GM12878 (cell line): ENCODE measurements at regions not wholly inside any gene's neighbourhood (a gene's known extent, or its start where the extent isn't known, plus 50 kb on each side); places are given as distances from the start of the nearest gene placed in this dataset.

Experiments used
- ATAC-seq: fragments of 200-7000 bp; cut with Tn5 transposase; 3 replicates; pipeline ENCODE4 v1.9.1; 2020; ENCODE audit warnings: mild to moderate bottlenecking, moderate library complexity
- BruUV-seq: library from RNA; stranded (reverse); fragments of 400-500 nt; replicated peaks from 2 replicates; lab custom pipeline; 2021; lab: Mats Ljungman, UMichigan
- CTCF ChIA-PET: fragments of 300-600 bp; sonication (Branson Sonifier 250); formaldehyde crosslinking; extraction: SDS; loops from one replicate; lab custom pipeline; 2021; ENCODE audit warnings: inconsistent platforms; lab: Yijun Ruan, JAX
- POLR2A ChIA-PET: fragments of 350-600 bp; formaldehyde crosslinking; extraction: SDS; loops from one replicate; lab custom pipeline; 2021; ENCODE audit warnings: inconsistent platforms; lab: Charles Lee
- RAD21 ChIA-PET: fragments of 300-600 bp; sonication (Branson Sonifier 250); formaldehyde crosslinking; loops from one replicate; lab custom pipeline; 2023; ENCODE audit warnings: antibody characterized with exemption; ENCODE audit not compliant: unreplicated experiment; lab: Charles Lee
- SMC1A ChIA-PET: fragments of 300-600 bp; sonication (Branson Sonifier 250); formaldehyde crosslinking; loops from one replicate; lab custom pipeline; 2023; ENCODE audit not compliant: unreplicated experiment, uncharacterized antibody; lab: Charles Lee
- DNase-seq: peaks from one replicate; pipeline ENCODE4 v3.0.0-alpha.2; 2011; ENCODE audit warnings: low read depth, low spot score
- FAIRE-seq: peaks from 3 replicates; lab custom pipeline; 2011; peaks lifted over from hg19 to GRCh38; lab: Jason Lieb, UNC
- H2AFZ ChIP-seq: 2 replicates; pipeline ENCODE4 v1.6.0; 2011; ENCODE audit warnings: low read depth, low read length, control low read depth; ENCODE audit not compliant: control insufficient read depth
- H3K27ac ChIP-seq: 2 replicates; pipeline ENCODE4 v1.5.1; 2011; ENCODE audit warnings: control low read depth; ENCODE audit not compliant: control insufficient read depth, insufficient read depth
- H3K27me3 ChIP-seq, 2 experiments: replicated peaks in 1 of 2; 2 replicates each; pipeline versions ENCODE4 v1.6.0 to v1.6.1; 2011; ENCODE audit warnings: low read length in 1 of 2; ENCODE audit not compliant: control insufficient read depth in 2 of 2, insufficient read depth in 2 of 2
- H3K36me3 ChIP-seq, 2 experiments: 2 replicates each; pipeline ENCODE4 v1.5.1; 2011; ENCODE audit warnings: low read length in 1 of 2; ENCODE audit not compliant: control insufficient read depth in 2 of 2, insufficient read depth in 2 of 2
- H3K4me1 ChIP-seq: 2 replicates; pipeline ENCODE4 v1.6.1; 2011; ENCODE audit warnings: mild to moderate bottlenecking, low read length, moderate library complexity, mixed read lengths; ENCODE audit not compliant: control insufficient read depth, insufficient read depth
- H3K4me2 ChIP-seq: 2 replicates; pipeline ENCODE4 v1.6.0; 2011; ENCODE audit warnings: control low read depth; ENCODE audit not compliant: control insufficient read depth, insufficient read depth
- H3K4me3 ChIP-seq: fragments of 200-600 bp; sonication (generic); 2 replicates; pipeline ENCODE4 v1.5.1; 2016
- H3K79me2 ChIP-seq: 2 replicates; pipeline ENCODE4 v1.6.0; 2011; ENCODE audit warnings: low read length; ENCODE audit not compliant: control insufficient read depth, insufficient read depth
- H3K9ac ChIP-seq: 2 replicates; pipeline ENCODE4 v1.8.0; 2011; ENCODE audit warnings: low read length, control low read depth, mixed read lengths; ENCODE audit not compliant: control insufficient read depth, insufficient read depth
- H3K9me3 ChIP-seq: replicated peaks from 3 replicates; pipeline ENCODE4 v1.5.1; 2011; ENCODE audit warnings: mild to moderate bottlenecking, low read length; ENCODE audit not compliant: control insufficient read depth, insufficient read depth
- H4K20me1 ChIP-seq: 2 replicates; pipeline ENCODE4 v1.6.0; 2011; ENCODE audit not compliant: control insufficient read depth, insufficient read depth
- BCL3 ChIP-seq: IDR thresholded peaks from 2 replicates; pipeline ENCODE4 v1.6.1; 2011; ENCODE audit warnings: borderline replicate concordance, low read depth, mild to moderate bottlenecking, moderate library complexity, low read length; ENCODE audit not compliant: insufficient read depth, poor library complexity, severe bottlenecking
- CBFB ChIP-seq: IDR thresholded peaks from 2 replicates; pipeline ENCODE4 v1.6.1; 2016; ENCODE audit warnings: antibody characterized with exemption, low read depth
- E2F8 ChIP-seq: fragments of 450-650 bp; IDR thresholded peaks from 2 replicates; pipeline ENCODE4 v1.6.1; 2018; ENCODE audit warnings: mild to moderate bottlenecking, low read depth, moderate library complexity; ENCODE audit not compliant: partially characterized antibody
- FOXK2 ChIP-seq: fragments of 450-650 bp; IDR thresholded peaks from 2 replicates; pipeline ENCODE4 v1.6.1; 2017; ENCODE audit warnings: mild to moderate bottlenecking, moderate library complexity
- IRF4 ChIP-seq: IDR thresholded peaks from 2 replicates; pipeline ENCODE4 v1.6.1; 2011; ENCODE audit warnings: low read depth, low read length
- JUNB ChIP-seq: IDR thresholded peaks from 2 replicates; pipeline ENCODE4 v1.6.1; 2016; ENCODE audit warnings: antibody characterized with exemption, mild to moderate bottlenecking
- JUND ChIP-seq: IDR thresholded peaks from 2 replicates; pipeline ENCODE4 v1.6.1; 2012; ENCODE audit warnings: low read depth, mild to moderate bottlenecking, low read length, improper control_type of control experiment, moderate library complexity
- MYC ChIP-seq: IDR thresholded peaks from 2 replicates; pipeline ENCODE4 v1.6.1; 2011; ENCODE audit warnings: mild to moderate bottlenecking, low read length, moderate library complexity, inconsistent platforms; ENCODE audit not compliant: insufficient read depth, insufficient replicate concordance, insufficient read length, severe bottlenecking
- NFXL1 ChIP-seq: fragments of 450-650 bp; IDR thresholded peaks from 2 replicates; pipeline ENCODE4 v1.6.1; 2017; ENCODE audit warnings: antibody characterized with exemption, mild to moderate bottlenecking, borderline replicate concordance
- POLR2AphosphoS5 ChIP-seq: IDR thresholded peaks from 2 replicates; pipeline ENCODE4 v1.6.1; 2011; ENCODE audit warnings: mild to moderate bottlenecking, low read length, inconsistent platforms
- RBBP5 ChIP-seq: fragments of 200-600 bp; sonication (generic); conservative IDR thresholded peaks from 2 replicates; pipeline ENCODE4 v1.6.1; 2016
- SMARCA5 ChIP-seq: fragments of 450-650 bp; IDR thresholded peaks from 2 replicates; pipeline ENCODE4 v1.6.1; 2017; ENCODE audit warnings: mild to moderate bottlenecking
- SUPT20H ChIP-seq: IDR thresholded peaks from 2 replicates; pipeline ENCODE4 v1.6.1; 2011; ENCODE audit warnings: low read depth, mild to moderate bottlenecking, low read length, moderate library complexity, borderline replicate concordance; ENCODE audit not compliant: control insufficient read depth
- TBL1XR1 ChIP-seq: IDR thresholded peaks from 2 replicates; pipeline ENCODE4 v1.6.1; 2012; ENCODE audit warnings: low read depth, low read length, improper control_type of control experiment
- ZSCAN29 ChIP-seq: fragments of 450-650 bp; IDR thresholded peaks from 2 replicates; pipeline ENCODE4 v1.6.1; 2017; ENCODE audit warnings: mild to moderate bottlenecking, moderate library complexity
- WGBS: methylation state at CpG from one replicate; pipeline ENCODE4 v1.1.6; 2016; ENCODE audit warnings: low lambda C conversion rate; ENCODE audit not compliant: insufficient replicate concordance, insufficient coverage; ENCODE audit errors: missing lambda C conversion rate; 5-methylcytosine and 5-hydroxymethylcytosine counted together
- in situ Hi-C: fragments of 300-500 bp; cut with MboI; formaldehyde crosslinking; loops from 9 replicates; pipeline ENCODE4 v1.14.3; 2018; ENCODE audit warnings: mixed read lengths
- intact Hi-C: fragments of 100-400 bp; cut with micrococcal nuclease; formaldehyde crosslinking; loops from one replicate; pipeline ENCODE4 v1.14.2; 2022; ENCODE audit not compliant: unreplicated experiment

GRCh38 chr3:14345496-14346150 lies 56.8 kb upstream of the SLC6A6 start:
- Histone ChIP-seq H3K27ac (no peak overlapping the region), H4K20me1 (no peaks in the 10 kb centered on the region), H3K9me3 (no peaks in the 10 kb centered on the region), H3K27me3 (peaks cover 0 to 3% of the 10 kb centered on the region in 2 experiments; a peak in 3 of 4 replicates), H3K79me2 (no peaks in the 10 kb centered on the region), H3K36me3 (no peaks in the 10 kb centered on the region), H3K4me2 (no peak overlapping the region)
- CTCF ChIA-PET, result no interaction called here
- in situ Hi-C loops, result no loop called here
- intact Hi-C loops, result no loop called here
- no peak for DNase-seq
- TF ChIP-seq ZSCAN29 (no peak), RBBP5 (no peak), SUPT20H (no peak), TBL1XR1 (no peak), POLR2AphosphoS5 (no peak), SMARCA5 (no peak)
- TF ChIP-seq, all 136 proteins: peak for 0
- H3K4me3 ChIP-seq, result no peak overlapping the region
- no peak overlapping the region for H2AFZ ChIP-seq
- FAIRE-seq (no peak), ATAC-seq (no peak)
- H3K4me1 ChIP-seq, result no peaks in the 10 kb centered on the region
- BruUV-seq, result no TSS peak
- 4% methylated on average over 7 of the region's 7 CpGs for WGBS
- ChIA-PET SMC1A (no interaction called here), POLR2A (no interaction called here), RAD21 (no interaction called here)
- no peak overlapping the region for H3K9ac ChIP-seq

- Histone ChIP-seq H3K4me2 (no peak overlapping the region), H2AFZ (no peak overlapping the region), H3K9ac (no peak overlapping the region), H3K4me3 (no peak overlapping the region), H3K4me1 (no peaks in the 10 kb centered on the region), H3K79me2 (no peaks in the 10 kb centered on the region), H3K27ac (no peak overlapping the region), H3K36me3 (no peaks in the 10 kb centered on the region), H4K20me1 (no peaks in the 10 kb centered on the region), H3K27me3 (peaks cover 0 to 3% of the 10 kb centered on the region in 2 experiments; a peak in 3 of 4 replicates), H3K9me3 (no peaks in the 10 kb centered on the region)
- no peak for DNase-seq
- intact Hi-C loops, result no loop called here
- WGBS, result 15% methylated on average over 9 of the region's 9 CpGs
- no TSS peak for BruUV-seq
- no peak for ATAC-seq
- ChIA-PET POLR2A (no interaction called here), RAD21 (no interaction called here), CTCF (no interaction called here), SMC1A (no interaction called here)
- in situ Hi-C loops, result no loop called here
- FAIRE-seq, result no peak
- TF ChIP-seq BCL3, result no peak
- no peak for TF ChIP-seq NFXL1
- TF ChIP-seq JUND, result no peak
- TF ChIP-seq CBFB, result no peak
- no peak for TF ChIP-seq JUNB
- no peak for TF ChIP-seq IRF4
- TF ChIP-seq SUPT20H, result no peak
- TF ChIP-seq MYC, result no peak
- no peak for TF ChIP-seq E2F8
- TF ChIP-seq FOXK2, result no peak
These were observed 56.2 kb upstream of the SLC6A6 start for GRCh38 chr3:14346191-14346590.
